Neuronal stem cell (in vitro differentiated cells): ENCODE measurements at regions not wholly inside any gene's neighbourhood (a gene's known extent, or its start where the extent isn't known, plus 50 kb on each side); places are given as distances from the start of the nearest gene placed in this dataset.

Source experiments
- DNase-seq: peaks from one replicate; pipeline ENCODE4 v3.0.0-alpha.2; 2013; ENCODE audit warnings: low spot score
- H2AFZ ChIP-seq: one replicate; pipeline ENCODE4 v1.6.1; 2013; ENCODE audit warnings: mild to moderate bottlenecking, low read length, inconsistent platforms
- H2AK5ac ChIP-seq: 2 replicates; pipeline ENCODE4 v1.6.1; 2013; ENCODE audit warnings: low read depth, mild to moderate bottlenecking, inconsistent platforms, low read length, moderate library complexity, mixed read lengths
- H2BK120ac ChIP-seq: 2 replicates; pipeline ENCODE4 v1.6.1; 2013; ENCODE audit warnings: low read depth, mild to moderate bottlenecking, inconsistent platforms, low read length, moderate library complexity, mixed read lengths
- H2BK12ac ChIP-seq: one replicate; pipeline ENCODE4 v1.6.1; 2013; ENCODE audit warnings: low read length, inconsistent platforms
- H2BK15ac ChIP-seq: 2 replicates; pipeline ENCODE4 v1.6.1; 2013; ENCODE audit warnings: mild to moderate bottlenecking, low read length, inconsistent platforms, mixed read lengths
- H2BK5ac ChIP-seq: one replicate; pipeline ENCODE4 v1.6.1; 2013; ENCODE audit warnings: inconsistent platforms, mild to moderate bottlenecking, low read length, moderate library complexity
- H3K14ac ChIP-seq: one replicate; pipeline ENCODE4 v1.6.1; 2013; ENCODE audit warnings: low read length, inconsistent platforms
- H3K18ac ChIP-seq: 2 replicates; pipeline ENCODE4 v1.6.1; 2013; ENCODE audit warnings: low read length, inconsistent platforms
- H3K23ac ChIP-seq: 2 replicates; pipeline ENCODE4 v1.6.1; 2013; ENCODE audit warnings: low read depth, mild to moderate bottlenecking, mixed read lengths, low read length, inconsistent platforms; ENCODE audit not compliant: poor library complexity
- H3K27ac ChIP-seq: replicated peaks from 3 replicates; pipeline ENCODE4 v1.5.1; 2013; ENCODE audit warnings: low read length, inconsistent platforms
- H3K27me3 ChIP-seq, 3 experiments: 2 replicates each; pipeline ENCODE4 v1.6.1; 2013; ENCODE audit warnings: low read length in 3 of 3, mild to moderate bottlenecking in 2 of 3, inconsistent platforms in 1 of 3, low read depth in 1 of 3, mixed read lengths in 1 of 3, moderate library complexity in 1 of 3; ENCODE audit not compliant: control insufficient read depth in 3 of 3, insufficient read depth in 3 of 3
- H3K36me3 ChIP-seq, 2 donors: replicated peaks in 1 of 2; 2 replicates each; pipeline ENCODE4 v1.6.1; 2013; ENCODE audit warnings: low read length in 2 of 2; ENCODE audit not compliant: control insufficient read depth in 2 of 2, insufficient read depth in 2 of 2
- H3K4ac ChIP-seq: 2 replicates; pipeline ENCODE4 v1.6.1; 2013; ENCODE audit warnings: inconsistent platforms, mild to moderate bottlenecking, low read length, moderate library complexity
- H3K4me1 ChIP-seq, 2 donors: 1 replicate in 1 of 2; 2 replicates in 1 of 2; pipeline ENCODE4 v1.6.1; 2013; ENCODE audit warnings: low read length in 2 of 2, low read depth in 1 of 2; ENCODE audit not compliant: control insufficient read depth in 2 of 2, insufficient read depth in 1 of 2
- H3K4me2 ChIP-seq: one replicate; pipeline ENCODE4 v1.6.1; 2013; ENCODE audit warnings: mild to moderate bottlenecking, low read length, inconsistent platforms; ENCODE audit not compliant: insufficient read depth, poor library complexity, severe bottlenecking
- H3K4me3 ChIP-seq, 2 donors: 2 replicates each; pipeline ENCODE4 v1.5.1; 2013; ENCODE audit warnings: low read length in 2 of 2, mild to moderate bottlenecking in 2 of 2, inconsistent platforms in 1 of 2, moderate library complexity in 1 of 2
- H3K79me1 ChIP-seq: one replicate; pipeline ENCODE4 v1.6.1; 2013; ENCODE audit warnings: low read depth, mild to moderate bottlenecking, inconsistent platforms, low read length, moderate library complexity
- H3K9ac ChIP-seq: one replicate; pipeline ENCODE4 v1.6.1; 2013; ENCODE audit warnings: mild to moderate bottlenecking, low read depth, low read length, inconsistent platforms; ENCODE audit not compliant: poor library complexity
- H3K9me3 ChIP-seq, 2 donors: replicated peaks in 1 of 2; 2 replicates each; pipeline versions ENCODE3 to v1.6.1; 2013; ENCODE audit warnings: low read length in 2 of 2, mild to moderate bottlenecking in 2 of 2, inconsistent platforms in 1 of 2, low read depth in 1 of 2, mixed read lengths in 1 of 2, moderate library complexity in 1 of 2; ENCODE audit not compliant: control insufficient read depth in 2 of 2, insufficient read depth in 1 of 2
- H4K8ac ChIP-seq: one replicate; pipeline ENCODE4 v1.6.1; 2013; ENCODE audit warnings: low read depth, mild to moderate bottlenecking, inconsistent platforms, low read length, moderate library complexity
- H4K91ac ChIP-seq: one replicate; pipeline ENCODE4 v1.6.1; 2013; ENCODE audit warnings: low read length, low read depth, mild to moderate bottlenecking, inconsistent platforms; ENCODE audit not compliant: poor library complexity
- WGBS, 2 donors: extraction: QIAGEN DNeasy Blood & Tissue Kit; methylation state at CpG; one replicate each; pipeline ENCODE4 v1.1.7; 2013; ENCODE audit warnings: missing lambda C conversion rate in 2 of 2, mixed read lengths in 1 of 2; ENCODE audit not compliant: insufficient read length in 2 of 2, insufficient replicate concordance in 1 of 2; ENCODE audit errors: extremely low coverage in 2 of 2; 5-methylcytosine and 5-hydroxymethylcytosine counted together

DNA sequence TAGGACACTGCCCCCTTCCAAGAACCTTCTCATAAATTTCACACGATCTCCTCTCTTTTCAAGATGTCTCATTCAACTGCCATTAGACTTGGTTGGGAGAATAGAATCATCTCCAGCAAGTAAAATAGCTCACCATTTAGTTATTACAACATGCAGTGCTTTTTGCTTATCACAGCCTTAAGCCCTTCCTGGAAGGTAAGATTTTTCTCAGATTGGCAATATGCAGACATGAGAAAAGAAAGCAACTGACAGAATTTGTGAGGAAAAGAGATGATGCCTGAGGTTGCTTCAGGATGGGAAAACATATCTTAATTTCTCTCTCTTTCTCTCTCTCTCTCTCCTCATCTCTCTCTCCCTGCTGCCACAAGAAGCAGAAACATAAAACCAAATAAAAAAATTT, 855.1 kb upstream of the ACVR2A start:
- H3K9ac ChIP-seq = no peak overlapping the region
- no peak overlapping the region for H3K27ac ChIP-seq
- H2BK5ac ChIP-seq = no peak overlapping the region
- H3K4me3 ChIP-seq = no peak overlapping the region
- WGBS, 2 donors = no CpG with 5 or more reads among the region's 1 CpG
- no peaks in the 10 kb centered on the region for H3K27me3 ChIP-seq
- no peak overlapping the region for H2BK120ac ChIP-seq
- H3K18ac ChIP-seq = no peak overlapping the region
- DNase-seq = no peak
- no peak overlapping the region for H4K8ac ChIP-seq
- H2AK5ac ChIP-seq = no peak overlapping the region
- peak overlapping the region; percentile 69 for H2AFZ ChIP-seq
- H3K9me3 ChIP-seq = no peaks in the 10 kb centered on the region
- no peak overlapping the region for H3K4ac ChIP-seq
- H4K91ac ChIP-seq = no peak overlapping the region
- no peak overlapping the region for H3K4me2 ChIP-seq
- H2BK12ac ChIP-seq = no peak overlapping the region
- no peak overlapping the region for H2BK15ac ChIP-seq
- peaks cover 6 to 15% of the 10 kb centered on the region in 2 donors for H3K4me1 ChIP-seq
- H3K36me3 ChIP-seq = no peaks in the 10 kb centered on the region
- no peaks in the 10 kb centered on the region for H3K79me1 ChIP-seq
- no peak overlapping the region for H3K14ac ChIP-seq
- H3K23ac ChIP-seq = no peak overlapping the region

- no peak overlapping the region for H2BK15ac ChIP-seq
- WGBS, 2 donors = no CpG with 5 or more reads among the region's 2 CpGs
- H3K27me3 ChIP-seq = no peaks in the 10 kb centered on the region
- H3K23ac ChIP-seq = no peak overlapping the region
- no peak overlapping the region for H2AK5ac ChIP-seq
- no peak overlapping the region for H3K4me3 ChIP-seq
- no peak overlapping the region for H3K4ac ChIP-seq
- peak overlapping the region; percentile 13 for H2AFZ ChIP-seq
- no peak overlapping the region for H4K91ac ChIP-seq
- no peak overlapping the region for H3K4me2 ChIP-seq
- no peak overlapping the region for H2BK120ac ChIP-seq
- no peaks in the 10 kb centered on the region for H3K36me3 ChIP-seq
- no peak overlapping the region for H4K8ac ChIP-seq
- H3K27ac ChIP-seq = no peak overlapping the region
- DNase-seq = no peak
- no peak overlapping the region for H3K18ac ChIP-seq
- H3K9ac ChIP-seq = no peak overlapping the region
- no peaks in the 10 kb centered on the region for H3K79me1 ChIP-seq
- no peak overlapping the region for H2BK5ac ChIP-seq
- no peak overlapping the region for H2BK12ac ChIP-seq
- H3K9me3 ChIP-seq = peaks cover 0 to 2% of the 10 kb centered on the region in 2 donors
- peaks cover 9 to 10% of the 10 kb centered on the region in 2 donors for H3K4me1 ChIP-seq
- no peak overlapping the region for H3K14ac ChIP-seq
Measured at GRCh38 chr2:146987996-146988395, 856.8 kb upstream of the ACVR2A start.

DNA sequence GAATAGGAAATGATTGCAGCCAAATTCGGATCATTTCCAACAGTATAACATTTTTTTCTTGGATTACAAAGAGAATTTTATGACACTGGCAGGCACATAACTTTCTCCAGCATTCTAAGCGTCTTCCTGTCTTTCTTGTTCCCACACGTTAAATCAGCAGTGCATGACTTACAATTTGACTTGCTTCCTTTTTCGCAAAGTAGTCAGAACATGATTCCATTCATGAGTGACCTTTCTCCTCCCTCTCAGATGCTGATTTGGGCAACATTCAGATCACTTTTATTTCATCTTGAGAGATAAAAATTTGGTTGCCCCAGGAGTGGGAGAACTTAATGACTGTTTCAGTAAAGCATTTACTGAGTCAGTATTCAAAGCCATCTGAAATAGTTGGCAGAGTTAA, 858.7 kb upstream of the ACVR2A start:
- Histone ChIP-seq H2BK12ac (no peak overlapping the region), H3K9me3 (peaks cover 0 to 2% of the 10 kb centered on the region in 2 donors), H3K23ac (no peak overlapping the region), H2BK15ac (no peak overlapping the region), H2AK5ac (no peak overlapping the region), H3K79me1 (no peaks in the 10 kb centered on the region), H3K27me3 (no peaks in the 10 kb centered on the region), H2AFZ (peak overlapping the region; percentile 37), H3K36me3 (no peaks in the 10 kb centered on the region), H2BK5ac (no peak overlapping the region), H3K18ac (no peak overlapping the region), H3K14ac (no peak overlapping the region), H4K91ac (no peak overlapping the region), H3K4me3 (no peak overlapping the region), H3K27ac (no peak overlapping the region), H3K4me2 (no peak overlapping the region), H3K4me1 (peaks cover 9 to 10% of the 10 kb centered on the region in 2 donors), H3K4ac (no peak overlapping the region), H2BK120ac (no peak overlapping the region), H4K8ac (no peak overlapping the region), H3K9ac (no peak overlapping the region)
- no peak for DNase-seq
- WGBS, 2 donors = no CpG with 5 or more reads among the region's 4 CpGs

DNA sequence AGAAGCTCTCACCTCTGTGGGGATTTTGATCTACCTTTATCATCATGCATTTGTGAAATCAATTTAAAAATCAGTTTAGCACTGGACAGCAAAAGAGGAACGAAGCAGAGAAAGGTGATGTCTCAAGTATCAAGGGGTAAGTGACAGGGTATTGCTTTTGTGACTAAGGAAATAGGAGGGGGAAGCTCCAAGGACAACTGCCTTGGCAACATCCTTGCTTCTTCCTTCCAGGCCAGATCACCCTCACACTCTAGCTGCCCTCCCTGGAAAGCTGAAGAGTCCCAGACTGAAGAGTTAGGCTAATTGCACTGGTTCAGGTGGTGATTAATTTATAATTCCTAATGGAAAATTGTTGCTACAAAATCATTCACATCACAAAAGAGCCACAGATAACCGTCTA, 859.1 kb upstream of the ACVR2A start:
- Histone ChIP-seq H3K14ac (no peak overlapping the region), H3K27me3 (no peaks in the 10 kb centered on the region), H3K27ac (no peak overlapping the region), H2BK15ac (no peak overlapping the region), H4K8ac (no peak overlapping the region), H4K91ac (no peak overlapping the region), H3K79me1 (no peaks in the 10 kb centered on the region), H3K18ac (no peak overlapping the region), H3K4me1 (peaks cover 9 to 10% of the 10 kb centered on the region in 2 donors), H3K4me3 (no peak overlapping the region), H3K4me2 (no peak overlapping the region), H2BK120ac (no peak overlapping the region), H3K9ac (no peak overlapping the region), H2AK5ac (no peak overlapping the region), H3K23ac (no peak overlapping the region), H3K36me3 (no peaks in the 10 kb centered on the region), H3K4ac (no peak overlapping the region), H2BK12ac (no peak overlapping the region), H2BK5ac (no peak overlapping the region), H2AFZ (peak overlapping the region; percentile 37), H3K9me3 (peaks cover 0 to 2% of the 10 kb centered on the region in 2 donors)
- WGBS, 2 donors = no CpG with 5 or more reads among the region's 2 CpGs
- DNase-seq = no peak
